GM23338 (cell line): ENCODE measurements at regions not wholly inside any gene's neighbourhood (a gene's known extent, or its start where the extent isn't known, plus 50 kb on each side); places are given as distances from the start of the nearest gene placed in this dataset.
A peak's percentile ranks its signal among the peaks of the same experiment; 100 is the strongest.

Source experiments
- EZH2phosphoT487 ChIP-seq: fragments of 200-600 bp; sonication (generic); IDR thresholded peaks from one replicate; pipeline ENCODE4 v1.8.1; 2018; ENCODE audit warnings: antibody characterized with exemption; ENCODE audit not compliant: unreplicated experiment
- JUNB ChIP-seq: IDR thresholded peaks from one replicate; pipeline ENCODE4 v1.6.1; 2016; ENCODE audit warnings: antibody characterized with exemption; ENCODE audit not compliant: unreplicated experiment
- POLR2AphosphoS5 ChIP-seq: IDR thresholded peaks from 2 replicates; pipeline ENCODE4 v1.6.1; 2016; ENCODE audit warnings: antibody characterized with exemption, low read depth
- REST ChIP-seq: IDR thresholded peaks from one replicate; pipeline ENCODE4 v1.6.1; 2018; ENCODE audit warnings: antibody characterized with exemption; ENCODE audit not compliant: unreplicated experiment
- ZNF331 ChIP-seq: fragments of 250-450 bp; sonication (Bioruptor Pico); IDR thresholded peaks from 2 replicates; pipeline ENCODE4 v1.5.0; 2020; ENCODE audit warnings: low read depth, mild to moderate bottlenecking, moderate library complexity
- TF ChIP-seq, protein P1 (sequence below), 2 experiments: fragments of 200-600 bp in 1 of 2; sonication (generic) in 1 of 2; conservative IDR thresholded peaks; 2 replicates each; pipeline versions ENCODE4 v1.5.1 to v1.6.1; 2016 to 2017; ENCODE audit warnings: antibody characterized with exemption in 2 of 2, low read depth in 2 of 2, mild to moderate bottlenecking in 2 of 2, moderate library complexity in 1 of 2

- TF ChIP-seq, protein P1, sequence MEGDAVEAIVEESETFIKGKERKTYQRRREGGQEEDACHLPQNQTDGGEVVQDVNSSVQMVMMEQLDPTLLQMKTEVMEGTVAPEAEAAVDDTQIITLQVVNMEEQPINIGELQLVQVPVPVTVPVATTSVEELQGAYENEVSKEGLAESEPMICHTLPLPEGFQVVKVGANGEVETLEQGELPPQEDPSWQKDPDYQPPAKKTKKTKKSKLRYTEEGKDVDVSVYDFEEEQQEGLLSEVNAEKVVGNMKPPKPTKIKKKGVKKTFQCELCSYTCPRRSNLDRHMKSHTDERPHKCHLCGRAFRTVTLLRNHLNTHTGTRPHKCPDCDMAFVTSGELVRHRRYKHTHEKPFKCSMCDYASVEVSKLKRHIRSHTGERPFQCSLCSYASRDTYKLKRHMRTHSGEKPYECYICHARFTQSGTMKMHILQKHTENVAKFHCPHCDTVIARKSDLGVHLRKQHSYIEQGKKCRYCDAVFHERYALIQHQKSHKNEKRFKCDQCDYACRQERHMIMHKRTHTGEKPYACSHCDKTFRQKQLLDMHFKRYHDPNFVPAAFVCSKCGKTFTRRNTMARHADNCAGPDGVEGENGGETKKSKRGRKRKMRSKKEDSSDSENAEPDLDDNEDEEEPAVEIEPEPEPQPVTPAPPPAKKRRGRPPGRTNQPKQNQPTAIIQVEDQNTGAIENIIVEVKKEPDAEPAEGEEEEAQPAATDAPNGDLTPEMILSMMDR (conservative IDR thresholded peaks at IDR 0.05; ENCODE audit: low read depth in 2 of 2): no peak
- no peak for TF ChIP-seq POLR2AphosphoS5
- no peak for TF ChIP-seq JUNB
- TF ChIP-seq REST: no peak
- TF ChIP-seq EZH2phosphoT487: no peak
- TF ChIP-seq ZNF331 (CRISPR knock-in tag): peak; percentile 78
Observed at GRCh38 chr22:27492566-27493201, 308.9 kb downstream of the MN1 start.
